NB4 (cell line): ENCODE measurements at regions not wholly inside any gene's neighbourhood (a gene's known extent, or its start where the extent isn't known, plus 50 kb on each side); places are given as distances from the start of the nearest gene placed in this dataset.

Experiments used
- POLR2A ChIP-seq: IDR thresholded peaks from 2 replicates; pipeline ENCODE4 v1.6.1; 2011; ENCODE audit warnings: mild to moderate bottlenecking; ENCODE audit not compliant: insufficient read length; ENCODE audit errors: extremely low read depth
- TF ChIP-seq, protein P1 (sequence below): IDR thresholded peaks from one replicate; pipeline ENCODE4 v1.5.1; 2012; ENCODE audit warnings: low read depth, low read length

DNA sequence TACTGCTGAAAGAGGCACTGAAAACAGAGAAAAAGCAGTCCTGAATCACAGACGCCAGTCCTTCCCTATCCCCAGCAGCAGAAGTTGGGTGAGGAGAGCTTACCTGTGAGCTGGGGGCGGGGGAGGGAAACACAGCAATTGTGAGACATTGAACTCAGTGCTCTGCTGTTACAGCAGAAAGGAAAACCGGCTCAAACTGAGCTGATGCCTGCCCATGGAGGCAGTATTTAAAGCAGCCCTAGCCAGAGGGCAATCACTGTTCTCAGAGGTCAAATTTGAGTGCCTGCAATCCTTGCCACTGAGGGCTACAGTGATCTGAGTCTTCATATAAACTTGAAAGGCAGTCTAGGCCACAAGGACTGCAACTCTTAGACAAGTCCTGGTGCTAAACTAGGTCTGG lies 220.7 kb downstream of the GRXCR1 start:
- no peak for TF ChIP-seq POLR2A
- TF ChIP-seq, protein P1, sequence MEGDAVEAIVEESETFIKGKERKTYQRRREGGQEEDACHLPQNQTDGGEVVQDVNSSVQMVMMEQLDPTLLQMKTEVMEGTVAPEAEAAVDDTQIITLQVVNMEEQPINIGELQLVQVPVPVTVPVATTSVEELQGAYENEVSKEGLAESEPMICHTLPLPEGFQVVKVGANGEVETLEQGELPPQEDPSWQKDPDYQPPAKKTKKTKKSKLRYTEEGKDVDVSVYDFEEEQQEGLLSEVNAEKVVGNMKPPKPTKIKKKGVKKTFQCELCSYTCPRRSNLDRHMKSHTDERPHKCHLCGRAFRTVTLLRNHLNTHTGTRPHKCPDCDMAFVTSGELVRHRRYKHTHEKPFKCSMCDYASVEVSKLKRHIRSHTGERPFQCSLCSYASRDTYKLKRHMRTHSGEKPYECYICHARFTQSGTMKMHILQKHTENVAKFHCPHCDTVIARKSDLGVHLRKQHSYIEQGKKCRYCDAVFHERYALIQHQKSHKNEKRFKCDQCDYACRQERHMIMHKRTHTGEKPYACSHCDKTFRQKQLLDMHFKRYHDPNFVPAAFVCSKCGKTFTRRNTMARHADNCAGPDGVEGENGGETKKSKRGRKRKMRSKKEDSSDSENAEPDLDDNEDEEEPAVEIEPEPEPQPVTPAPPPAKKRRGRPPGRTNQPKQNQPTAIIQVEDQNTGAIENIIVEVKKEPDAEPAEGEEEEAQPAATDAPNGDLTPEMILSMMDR, result no peak
